Stomach (tissue), 4 donors: ENCODE measurements at regions not wholly inside any gene's neighbourhood (a gene's known extent, or its start where the extent isn't known, plus 50 kb on each side); places are given as distances from the start of the nearest gene placed in this dataset.

Experiments
- CTCF ChIP-seq, 7 experiments: fragments of 450-650 bp in 4 of 7; fragments of 200-600 bp in 3 of 7; sonication (generic) in 3 of 7; IDR thresholded peaks; one replicate each; pipeline ENCODE4 v1.5.1; 2016 to 2019; ENCODE audit warnings: antibody characterized with exemption in 7 of 7, control low read depth in 2 of 7, mild to moderate bottlenecking in 1 of 7
- POLR2A ChIP-seq, 4 donors: fragments of 450-650 bp; IDR thresholded peaks; one replicate each; pipeline ENCODE4 v1.6.1; 2016; ENCODE audit warnings: antibody characterized with exemption in 4 of 4, control low read depth in 2 of 4, mild to moderate bottlenecking in 1 of 4, moderate library complexity in 1 of 4

GRCh38 chr9:80320480-80320879 is 748.7 kb downstream of the TLE4 start:
- TF ChIP-seq POLR2A (IDR thresholded peaks at IDR 0.05) (no peak), CTCF (IDR thresholded peaks at IDR 0.05) (no peak)
